HG03135 (cell line): ENCODE measurements at regions not wholly inside any gene's neighbourhood (a gene's known extent, or its start where the extent isn't known, plus 50 kb on each side); places are given as distances from the start of the nearest gene placed in this dataset.
A peak's percentile ranks its signal among the peaks of the same experiment; 100 is the strongest.
"Not testable (repeated sequence)": the region's sequence is repeated elsewhere in the genome, so short reads cannot be mapped to it uniquely, and the experiment has no call there.

ENCODE experiments used
- ATAC-seq: cut with Tn5 transposase; IDR thresholded peaks from one replicate; pipeline ENCODE4 v1.9.1; 2021; ENCODE audit warnings: mild to moderate bottlenecking, moderate library complexity; ENCODE audit not compliant: unreplicated experiment

GRCh38 chr1:102365071-102365470 lies 368.3 kb upstream of the OLFM3 start:
- ATAC-seq = no peak

GRCh38 chr1:102336602-102337001 lies 339.9 kb upstream of the OLFM3 start:
- no peak for ATAC-seq

- ATAC-seq = no peak
Measured at GRCh38 chr1:102318104-102318806, 321.5 kb upstream of the OLFM3 start.

GRCh38 chr1:102315096-102315495 lies 318.4 kb upstream of the OLFM3 start:
- no peak for ATAC-seq

GRCh38 chr1:102296116-102296515 lies 299.4 kb upstream of the OLFM3 start:
- ATAC-seq = no peak

- no peak for ATAC-seq
Measured at GRCh38 chr1:102282955-102283354, 286.2 kb upstream of the OLFM3 start.

GRCh38 chr1:102262994-102263393 lies 266.3 kb upstream of the OLFM3 start:
- ATAC-seq = no peak

- no peak for ATAC-seq
Measured at GRCh38 chr1:102252731-102253505, 256.2 kb upstream of the OLFM3 start.

- ATAC-seq = peak; percentile 76
Measured at GRCh38 chr1:102241431-102242338, 245.0 kb upstream of the OLFM3 start.

- no peak for ATAC-seq
Measured at GRCh38 chr1:102239247-102239646, 242.5 kb upstream of the OLFM3 start.

GRCh38 chr1:102234753-102235359 lies 238.1 kb upstream of the OLFM3 start:
- no peak for ATAC-seq

- no peak for ATAC-seq
Measured at GRCh38 chr1:102219463-102219862, 222.7 kb upstream of the OLFM3 start.

GRCh38 chr1:102210891-102211290 lies 214.2 kb upstream of the OLFM3 start:
- not testable (repeated sequence) for ATAC-seq

- no peak for ATAC-seq
Measured at GRCh38 chr1:102191723-102192122, 195.0 kb upstream of the OLFM3 start.

GRCh38 chr1:102190429-102190828 lies 193.7 kb upstream of the OLFM3 start:
- no peak for ATAC-seq

- no peak for ATAC-seq
Measured at GRCh38 chr1:102186536-102186935, 189.8 kb upstream of the OLFM3 start.

- no peak for ATAC-seq
Measured at GRCh38 chr1:102185260-102185659, 188.5 kb upstream of the OLFM3 start.

GRCh38 chr1:102184477-102184876 lies 187.8 kb upstream of the OLFM3 start:
- ATAC-seq = no peak

GRCh38 chr1:102183711-102184110 lies 187.0 kb upstream of the OLFM3 start:
- no peak for ATAC-seq

- ATAC-seq = no peak
Measured at GRCh38 chr1:102182603-102183260, 186.0 kb upstream of the OLFM3 start.
